DMS 273 treated with DMSO at 0.1 percent for 48 hours (cell line): ENCODE measurements at regions not wholly inside any gene's neighbourhood (a gene's known extent, or its start where the extent isn't known, plus 50 kb on each side); places are given as distances from the start of the nearest gene placed in this dataset.

Experiments
- DNase-seq: peaks from one replicate; lab custom pipeline; 2025; lab: John Stamatoyannopoulos, UW

- no peak for DNase-seq
Observed at GRCh38 chr18:10317864-10318690, 136.4 kb upstream of the APCDD1 start.

DNA sequence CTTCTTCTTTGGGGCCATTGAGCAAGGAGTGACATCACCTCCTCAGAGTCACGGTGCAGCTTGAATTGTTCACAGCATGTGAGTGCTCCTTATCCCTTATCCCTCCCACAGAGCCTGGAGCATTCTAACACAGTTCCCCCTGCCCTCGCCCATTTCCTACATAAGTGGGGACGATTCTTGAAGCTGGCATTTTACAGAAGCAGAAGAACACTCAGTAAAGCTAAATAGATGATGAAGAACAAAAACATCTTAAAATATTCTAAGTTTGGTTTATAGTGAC is 135.8 kb upstream of the APCDD1 start:
- no peak for DNase-seq

DNA sequence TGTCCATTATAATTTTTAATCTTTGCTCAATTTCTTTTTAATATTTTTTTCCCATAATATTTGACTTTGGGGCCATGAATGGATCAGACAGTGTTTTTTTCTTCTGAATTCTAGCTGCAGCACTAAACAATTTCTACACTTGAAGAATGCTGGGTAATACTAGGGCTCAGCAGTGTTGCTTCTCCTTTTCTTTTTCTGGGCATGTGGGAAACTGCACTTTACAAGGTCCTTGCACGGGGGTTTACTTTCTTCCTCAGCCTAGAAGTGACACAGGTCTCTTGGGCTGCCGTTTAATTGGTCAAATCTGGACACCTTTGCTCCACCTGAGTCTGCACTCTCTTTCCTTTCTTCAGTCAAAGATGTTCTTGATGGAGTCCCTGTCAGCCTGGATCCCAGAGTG is 135.4 kb upstream of the APCDD1 start:
- no peak for DNase-seq

GRCh38 chr18:10319914-10320600 is 134.4 kb upstream of the APCDD1 start:
- no peak for DNase-seq

DNA sequence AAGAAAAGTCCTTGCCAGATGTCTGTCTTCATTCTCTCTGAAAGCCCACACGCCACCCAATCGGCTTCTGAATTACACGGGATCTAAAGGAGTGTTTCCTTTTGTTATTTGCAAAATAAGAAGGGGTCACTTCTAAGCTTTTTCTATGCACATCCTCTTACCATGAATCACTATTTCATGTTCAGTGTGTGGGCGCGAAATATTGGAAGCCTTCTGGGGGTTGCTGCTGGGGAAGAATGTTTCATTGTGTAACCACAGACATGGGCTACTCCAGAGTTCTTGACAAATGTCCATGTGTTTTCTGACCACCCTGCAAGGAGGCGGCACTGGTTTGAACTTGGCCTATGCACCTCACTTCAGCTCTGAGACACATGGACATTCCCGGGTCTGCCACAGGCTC is 133.6 kb upstream of the APCDD1 start:
- DNase-seq = no peak

- DNase-seq = no peak
Observed at GRCh38 chr18:10321576-10321975, 132.9 kb upstream of the APCDD1 start.

GRCh38 chr18:10322004-10322403 is 132.4 kb upstream of the APCDD1 start:
- no peak for DNase-seq

DNA sequence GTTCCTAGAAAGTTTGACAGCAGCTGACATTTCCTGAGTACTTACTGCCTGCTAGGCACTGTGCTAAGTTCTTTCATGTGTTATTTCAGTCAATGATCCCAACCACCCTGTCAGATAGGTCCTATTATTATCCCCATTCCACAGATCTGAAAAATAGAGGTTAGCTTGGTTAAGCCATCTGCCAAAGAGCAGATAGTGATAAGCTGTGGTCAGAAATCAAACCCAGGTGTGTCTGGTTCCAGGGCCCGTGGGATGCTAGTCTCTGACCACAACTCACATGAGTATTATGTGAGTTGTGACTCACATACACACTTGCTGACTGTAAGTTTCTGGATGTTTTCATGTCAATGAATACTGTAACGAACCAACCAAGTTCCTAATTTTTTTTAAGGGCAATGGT is 132.0 kb upstream of the APCDD1 start:
- no peak for DNase-seq

DNA sequence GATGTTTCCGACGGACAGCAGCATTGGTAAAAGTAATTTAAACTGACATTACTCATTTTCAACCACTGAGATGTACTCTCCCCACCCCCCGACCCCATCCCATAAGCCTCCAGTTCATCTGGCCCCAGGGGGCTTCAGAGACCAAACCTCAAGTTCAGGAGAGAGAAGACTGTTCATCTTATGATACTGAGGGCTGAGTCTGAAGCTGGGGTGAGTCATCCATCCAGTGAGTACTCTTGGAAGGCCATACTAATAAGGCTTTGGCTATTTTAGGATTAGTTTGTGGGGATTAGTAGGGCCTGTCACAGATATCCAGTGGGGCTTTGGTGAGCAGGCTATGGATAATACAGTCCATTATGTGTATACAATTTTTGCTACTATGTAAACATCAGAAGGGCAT is 125.3 kb upstream of the APCDD1 start:
- no peak for DNase-seq

DNA sequence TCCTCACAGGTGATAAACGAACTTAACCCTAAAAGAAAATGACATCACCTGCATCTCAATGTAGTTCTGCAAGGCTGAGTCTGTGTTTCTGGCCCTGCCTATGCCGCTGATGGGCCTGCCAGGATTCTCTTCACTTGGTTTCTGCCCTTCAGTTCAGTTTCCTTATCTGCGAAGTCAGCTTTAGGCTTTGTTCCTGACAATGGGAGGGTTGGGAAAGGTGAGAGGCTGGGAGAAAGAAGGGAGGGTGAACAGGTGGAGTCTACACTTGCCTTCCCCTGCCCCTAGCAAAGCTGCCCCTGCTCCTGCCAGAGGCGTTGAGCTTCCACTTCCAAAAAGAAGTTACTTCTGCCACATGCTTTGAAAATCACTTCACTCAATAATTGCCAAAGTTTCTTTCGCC is 124.0 kb upstream of the APCDD1 start:
- DNase-seq = no peak

- no peak for DNase-seq
Observed at GRCh38 chr18:10332452-10332851, 122.0 kb upstream of the APCDD1 start.

GRCh38 chr18:10336749-10337350 is 117.6 kb upstream of the APCDD1 start:
- no peak for DNase-seq

DNA sequence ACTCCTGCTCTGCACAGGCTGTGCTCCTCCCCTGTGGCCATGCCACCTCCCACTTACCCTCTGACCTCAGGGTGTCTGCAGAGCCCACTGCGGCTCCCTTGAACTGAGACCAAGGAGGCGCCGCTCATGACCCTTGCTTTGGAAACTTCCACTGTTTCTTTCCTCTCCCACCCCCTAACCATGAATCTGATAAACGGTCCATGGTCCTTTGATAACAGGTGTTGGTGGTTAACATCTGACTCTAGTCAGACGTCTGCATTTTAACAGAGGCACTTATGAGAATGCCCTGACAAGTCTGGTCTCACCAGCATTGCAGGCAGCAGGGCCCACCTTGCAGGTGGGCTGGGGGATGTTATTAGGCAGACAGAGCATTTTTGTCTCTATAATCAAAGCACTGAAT is 113.6 kb upstream of the APCDD1 start:
- no peak for DNase-seq

GRCh38 chr18:10343778-10344177 is 110.7 kb upstream of the APCDD1 start:
- DNase-seq = no peak

DNA sequence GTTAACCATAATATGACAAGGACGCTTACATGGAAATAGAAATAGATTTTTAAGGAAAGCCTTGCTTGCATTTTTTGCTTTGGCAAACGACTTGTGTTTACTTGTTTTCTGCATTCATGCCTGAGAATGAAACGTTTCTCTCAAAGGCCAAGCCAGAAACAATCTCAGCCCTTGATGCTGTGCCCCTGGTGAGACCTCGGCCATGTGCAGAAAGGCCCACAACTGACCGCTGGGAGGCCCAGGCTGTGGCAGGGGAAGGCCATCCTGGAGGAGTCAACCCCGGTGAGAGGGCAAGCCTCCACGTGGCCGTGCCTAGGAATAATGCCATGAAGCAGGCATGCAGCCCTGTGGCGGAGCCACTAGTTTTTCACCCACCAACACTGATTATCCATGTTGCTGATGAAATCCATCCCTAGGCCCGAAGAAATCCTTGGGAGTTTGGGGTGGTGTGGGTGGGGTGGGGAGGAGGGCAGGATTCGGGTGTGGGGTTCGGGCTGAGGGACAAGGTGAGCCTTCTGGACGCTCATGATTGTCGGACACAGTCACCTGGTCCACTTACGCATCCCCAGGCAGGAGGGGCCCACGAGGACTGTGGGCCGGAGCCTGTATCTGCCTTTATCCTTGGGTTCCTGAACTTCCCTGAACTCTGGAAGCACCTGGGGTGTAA is 107.6 kb upstream of the APCDD1 start:
- no peak for DNase-seq

DNA sequence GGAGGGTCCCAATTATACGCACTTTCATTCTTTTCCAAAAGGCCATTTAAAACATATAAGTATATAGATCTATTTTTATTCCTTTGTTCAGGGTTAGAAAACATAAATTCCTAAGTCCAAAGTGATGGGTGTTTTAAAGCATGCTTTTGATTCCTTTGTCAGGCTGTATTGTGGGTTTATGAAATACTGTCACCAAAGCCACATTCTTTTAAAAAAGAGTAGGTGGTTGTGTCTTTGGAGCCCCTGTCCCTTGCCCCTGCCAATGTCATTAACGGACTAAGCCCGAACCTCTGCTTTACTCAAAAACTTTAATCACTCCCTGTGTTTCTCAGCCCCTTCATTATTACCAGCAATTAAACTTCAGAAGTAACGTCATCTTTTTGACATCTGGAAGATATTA is 104.9 kb upstream of the APCDD1 start:
- DNase-seq = no peak

DNA sequence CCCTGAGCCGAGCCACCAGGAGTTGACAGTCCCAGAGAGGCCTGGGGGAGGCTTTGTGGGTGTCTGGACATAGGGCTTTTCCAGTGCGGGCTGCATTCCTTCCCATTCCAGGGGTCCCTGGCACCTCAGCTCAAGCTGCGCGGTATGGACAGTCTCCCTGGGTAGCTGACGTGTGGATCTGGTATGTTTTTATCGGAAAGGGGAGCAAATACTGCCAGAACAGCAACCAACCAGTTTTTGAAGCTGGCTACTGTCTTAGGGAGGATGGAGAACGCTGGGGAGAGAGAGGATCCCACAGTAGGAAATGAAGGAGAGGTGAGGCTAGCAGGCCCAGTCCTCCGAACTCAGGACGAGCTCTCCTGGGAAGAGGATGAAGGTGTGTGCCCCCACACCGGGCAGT is 103.8 kb upstream of the APCDD1 start:
- DNase-seq = no peak

DNA sequence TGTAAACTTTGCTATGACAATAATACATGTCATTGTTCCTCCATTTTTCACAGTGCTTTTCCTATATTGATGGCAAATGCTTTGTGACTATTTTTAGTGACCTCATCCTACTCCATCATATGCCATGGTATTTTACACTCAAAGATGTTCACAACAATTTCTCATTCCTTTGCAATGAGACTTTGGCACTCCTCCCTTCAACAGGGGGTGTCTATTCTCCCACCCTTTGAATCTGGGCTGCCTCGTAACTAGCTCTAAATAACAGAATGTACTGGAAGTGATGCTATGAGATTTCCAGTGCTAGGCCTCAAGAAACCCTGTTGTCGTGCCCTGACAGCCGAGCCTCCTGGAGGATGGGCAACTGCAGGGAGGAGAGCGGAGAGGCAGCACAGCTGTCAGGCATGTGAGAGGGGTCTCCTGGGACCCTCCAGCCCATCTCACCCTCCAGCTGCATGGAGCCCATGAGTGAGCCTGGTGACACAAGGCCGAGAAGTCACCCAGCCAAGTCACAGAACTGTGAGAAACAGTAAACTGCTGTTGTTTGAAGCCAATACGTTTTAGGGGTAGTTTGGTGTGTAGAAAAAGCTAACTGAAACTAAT is 103.1 kb upstream of the APCDD1 start:
- DNase-seq = no peak

DNA sequence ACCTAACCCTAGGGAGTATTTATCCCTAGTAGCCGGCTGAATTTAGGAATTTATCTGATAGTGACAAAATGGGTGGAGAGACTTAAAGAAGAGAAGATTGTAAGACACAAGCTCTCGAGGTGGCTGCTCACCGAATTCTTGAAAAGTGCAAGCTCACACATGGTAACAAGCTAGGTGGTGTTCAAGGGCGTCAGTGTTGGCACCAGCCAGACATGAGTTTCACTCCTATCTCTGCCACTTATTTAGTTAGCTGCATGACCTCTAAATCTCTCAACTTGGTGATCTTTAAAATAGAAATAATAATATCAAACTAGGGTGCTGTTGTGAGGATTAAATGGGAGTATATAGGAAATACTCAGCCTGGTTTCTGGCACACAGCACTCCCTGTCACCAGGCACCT is 102.6 kb upstream of the APCDD1 start:
- no peak for DNase-seq

GRCh38 chr18:10352671-10353070 is 101.8 kb upstream of the APCDD1 start:
- DNase-seq = no peak

DNA sequence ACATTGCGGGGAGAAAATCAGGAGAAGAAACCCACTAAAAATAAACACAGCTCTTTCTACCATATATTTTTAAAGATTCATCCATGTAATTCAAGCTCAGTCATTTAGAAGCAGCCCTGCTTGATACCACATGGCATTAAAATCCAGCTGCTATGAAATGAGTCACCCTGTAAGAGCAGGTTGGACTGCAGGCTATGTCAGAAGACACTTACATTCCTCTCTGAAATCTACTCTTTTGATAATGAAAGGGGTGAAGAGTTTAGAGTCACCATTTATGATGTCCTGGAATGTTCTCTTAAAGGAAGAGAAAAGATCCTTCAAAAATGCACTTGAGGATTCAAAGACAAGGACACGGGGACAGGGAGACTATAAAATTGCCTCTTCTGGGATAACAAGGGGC is 100.6 kb upstream of the APCDD1 start:
- DNase-seq = peak; percentile 38

DNA sequence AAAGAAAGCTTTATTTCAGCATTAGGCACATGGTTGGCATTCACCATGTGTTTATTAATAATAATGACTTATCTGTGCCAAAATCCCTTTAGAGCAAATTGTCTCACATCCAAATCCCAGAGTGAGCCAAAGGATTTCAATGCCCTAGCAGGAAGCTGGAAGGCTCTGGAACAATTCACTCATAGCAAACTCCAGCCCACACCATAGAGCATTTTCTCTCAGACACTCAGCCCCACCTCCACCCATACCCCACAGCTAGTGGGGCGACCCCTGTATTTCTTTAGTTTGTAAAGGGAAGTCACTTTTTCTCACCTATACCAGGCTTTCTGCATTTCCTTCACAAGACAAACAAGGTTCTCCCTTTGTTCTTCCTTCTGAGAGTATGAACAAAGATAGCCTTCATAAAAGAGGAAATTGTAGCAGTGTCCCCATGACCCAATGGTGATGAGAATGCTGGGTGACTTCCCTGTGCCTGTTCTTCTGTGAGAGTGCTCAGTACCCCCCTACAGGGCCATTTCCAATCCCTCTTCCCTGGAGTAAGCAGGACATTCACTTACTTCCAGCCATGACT is 100.1 kb upstream of the APCDD1 start:
- no peak for DNase-seq
